ENCODE measurements at regions not wholly inside any gene's neighbourhood (a gene's known extent, or its start where the extent isn't known, plus 50 kb on each side); places are given as distances from the start of the nearest gene placed in this dataset.

DNA sequence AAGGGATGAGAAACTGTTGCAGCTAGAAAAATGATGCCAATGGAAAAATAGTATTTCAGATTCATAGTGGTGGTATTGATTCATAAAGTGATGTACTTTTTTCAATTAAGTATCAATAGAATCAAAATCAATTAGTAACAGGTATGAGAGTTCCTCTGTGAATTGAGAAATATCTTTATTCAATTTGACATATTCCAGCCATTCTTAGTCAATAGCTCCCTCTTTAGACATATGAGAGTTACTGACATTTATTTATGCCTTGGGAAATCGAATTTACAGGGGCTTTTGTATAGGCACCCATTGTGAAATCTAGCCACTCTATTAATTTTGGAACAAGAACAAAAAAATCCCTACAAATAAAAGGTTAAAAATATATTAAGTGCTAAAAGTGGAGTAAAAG is 386.9 kb upstream of the CNTN3 start:
- Histone ChIP-seq H3K9ac (no peak overlapping the region), H2AFZ (ENCODE audit: low read depth) (no peak overlapping the region), H3K27ac (ENCODE audit: low read depth in 2 of 2, low read length in 1 of 2) (no peak overlapping the region), H3K4me3 (ENCODE audit: low read depth in 2 of 2, low read length in 1 of 2) (no peak overlapping the region; a peak in 1 of 4 replicates), H3K9me2 (no peaks in the 10 kb centered on the region), H3K4me1 (ENCODE audit: control insufficient read depth in 1 of 2, insufficient read depth in 2 of 2, low read depth in 1 of 2, low read length in 1 of 2) (no peaks in the 10 kb centered on the region), H3K27me3 (ENCODE audit: insufficient read depth) (no peaks in the 10 kb centered on the region), H3F3A (replicated peaks; ENCODE audit: insufficient read depth) (no peaks in the 10 kb centered on the region), H3K36me3 (replicated peaks in 1 of 2; ENCODE audit: control insufficient read depth in 1 of 2, insufficient read depth in 2 of 2, low read length in 1 of 2) (no peaks in the 10 kb centered on the region), H3K79me2 (ENCODE audit: insufficient read depth) (no peaks in the 10 kb centered on the region), H3K9me3 (no peaks in the 10 kb centered on the region), H3K4me2 (no peak overlapping the region), H4K20me1 (ENCODE audit: insufficient read depth) (no peaks in the 10 kb centered on the region)
- POLR2A ChIA-PET, result no interaction called here
- TF ChIP-seq SMC3 (IDR thresholded peaks at IDR 0.05; ENCODE audit: low read depth, low read length), result peak; percentile 36; the same call in 1 of the 2 replicates
- TF ChIP-seq, protein P1, sequence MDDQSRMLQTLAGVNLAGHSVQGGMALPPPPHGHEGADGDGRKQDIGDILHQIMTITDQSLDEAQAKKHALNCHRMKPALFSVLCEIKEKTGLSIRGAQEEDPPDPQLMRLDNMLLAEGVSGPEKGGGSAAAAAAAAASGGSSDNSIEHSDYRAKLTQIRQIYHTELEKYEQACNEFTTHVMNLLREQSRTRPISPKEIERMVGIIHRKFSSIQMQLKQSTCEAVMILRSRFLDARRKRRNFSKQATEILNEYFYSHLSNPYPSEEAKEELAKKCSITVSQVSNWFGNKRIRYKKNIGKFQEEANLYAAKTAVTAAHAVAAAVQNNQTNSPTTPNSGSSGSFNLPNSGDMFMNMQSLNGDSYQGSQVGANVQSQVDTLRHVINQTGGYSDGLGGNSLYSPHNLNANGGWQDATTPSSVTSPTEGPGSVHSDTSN (IDR thresholded peaks at IDR 0.05), result no peak
- TF ChIP-seq RAD21 (IDR thresholded peaks at IDR 0.05; ENCODE audit: low read length), result peak; percentile 79
- peak; percentile 66 for TF ChIP-seq CTCF (IDR thresholded peaks at IDR 0.05)
- TF ChIP-seq TEAD4 (IDR thresholded peaks at IDR 0.05; ENCODE audit: borderline replicate concordance, insufficient read depth), result no peak
- peak; percentile 47 for DNase-seq
- CTCF ChIA-PET, result interaction anchor here (0.6 to 2.7 kb wide), 28 partner anchors 9 to 1493 kb away, joined by 3 to 26 read pairs (median 3); no protein-coding TSS in a partner anchor
- 0% methylated on average over 1 of the region's 1 CpG for WGBS (ENCODE audit: low lambda C conversion rate)

DNA sequence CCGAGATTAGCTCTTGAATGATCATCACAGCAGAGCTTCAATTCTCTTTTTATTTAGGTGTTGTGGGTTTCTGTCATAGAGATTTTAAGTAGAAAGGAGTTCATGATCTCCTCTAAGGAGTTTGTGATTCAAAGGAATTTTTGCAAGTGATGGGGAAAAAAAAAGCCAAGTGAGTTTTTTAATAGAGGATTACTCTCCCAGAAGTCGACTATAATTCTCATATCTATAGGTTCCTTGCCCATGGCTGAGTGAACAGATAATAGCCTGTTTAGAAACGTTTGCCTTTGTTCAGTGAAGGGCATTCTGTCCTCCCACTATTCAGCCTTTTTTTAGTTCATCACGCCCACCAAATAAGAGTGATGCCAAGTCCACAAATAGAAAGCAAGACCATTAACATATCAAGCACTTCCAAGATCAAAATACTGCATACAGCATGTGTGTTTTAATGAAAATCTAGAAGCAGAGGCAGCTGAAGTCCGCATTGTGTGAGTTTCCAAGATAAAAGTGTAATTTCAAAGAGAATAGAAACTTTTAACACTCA is 398.4 kb upstream of the CNTN3 start:
- Histone ChIP-seq H3K4me2 (no peak overlapping the region), H3K79me2 (ENCODE audit: insufficient read depth) (no peaks in the 10 kb centered on the region), H3K9me2 (no peaks in the 10 kb centered on the region), H3K36me3 (replicated peaks in 1 of 2; ENCODE audit: control insufficient read depth in 1 of 2, insufficient read depth in 2 of 2, low read length in 1 of 2) (no peaks in the 10 kb centered on the region), H3K4me3 (ENCODE audit: low read depth in 2 of 2, low read length in 1 of 2) (no peak overlapping the region), H3K9ac (no peak overlapping the region), H3K4me1 (ENCODE audit: control insufficient read depth in 1 of 2, insufficient read depth in 2 of 2, low read depth in 1 of 2, low read length in 1 of 2) (no peaks in the 10 kb centered on the region), H4K20me1 (ENCODE audit: insufficient read depth) (no peaks in the 10 kb centered on the region), H3K27me3 (ENCODE audit: insufficient read depth) (no peaks in the 10 kb centered on the region), H3F3A (replicated peaks; ENCODE audit: insufficient read depth) (no peaks in the 10 kb centered on the region), H3K9me3 (no peaks in the 10 kb centered on the region), H2AFZ (ENCODE audit: low read depth) (no peak overlapping the region), H3K27ac (ENCODE audit: low read depth in 2 of 2, low read length in 1 of 2) (no peak overlapping the region)
- POLR2A ChIA-PET, result no interaction called here
- no peak for DNase-seq
- TF ChIP-seq EP300 (IDR thresholded peaks at IDR 0.05; ENCODE audit: borderline replicate concordance in 1 of 2, low read depth in 1 of 2, low read length in 1 of 2), result no peak
- TF ChIP-seq TEAD4 (IDR thresholded peaks at IDR 0.05; ENCODE audit: borderline replicate concordance, insufficient read depth), result no peak
- TF ChIP-seq, protein P2, sequence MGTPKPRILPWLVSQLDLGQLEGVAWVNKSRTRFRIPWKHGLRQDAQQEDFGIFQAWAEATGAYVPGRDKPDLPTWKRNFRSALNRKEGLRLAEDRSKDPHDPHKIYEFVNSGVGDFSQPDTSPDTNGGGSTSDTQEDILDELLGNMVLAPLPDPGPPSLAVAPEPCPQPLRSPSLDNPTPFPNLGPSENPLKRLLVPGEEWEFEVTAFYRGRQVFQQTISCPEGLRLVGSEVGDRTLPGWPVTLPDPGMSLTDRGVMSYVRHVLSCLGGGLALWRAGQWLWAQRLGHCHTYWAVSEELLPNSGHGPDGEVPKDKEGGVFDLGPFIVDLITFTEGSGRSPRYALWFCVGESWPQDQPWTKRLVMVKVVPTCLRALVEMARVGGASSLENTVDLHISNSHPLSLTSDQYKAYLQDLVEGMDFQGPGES (IDR thresholded peaks at IDR 0.05; ENCODE audit: low read depth, low read length), result no peak
- TF ChIP-seq USF2 (IDR thresholded peaks at IDR 0.05; ENCODE audit: borderline replicate concordance, low read depth, low read length), result no peak
- TF ChIP-seq NFIC (IDR thresholded peaks at IDR 0.05; ENCODE audit: borderline replicate concordance), result no peak
- no peak for TF ChIP-seq ELF1 (IDR thresholded peaks at IDR 0.05)
- no peak for TF ChIP-seq CTCF (IDR thresholded peaks at IDR 0.05)
- no peak for TF ChIP-seq FOXJ3 (CRISPR knock-in tag; IDR thresholded peaks at IDR 0.05)
- no peak for TF ChIP-seq FOXM1 (IDR thresholded peaks at IDR 0.05; ENCODE audit: low read depth)
- TF ChIP-seq, protein P3, sequence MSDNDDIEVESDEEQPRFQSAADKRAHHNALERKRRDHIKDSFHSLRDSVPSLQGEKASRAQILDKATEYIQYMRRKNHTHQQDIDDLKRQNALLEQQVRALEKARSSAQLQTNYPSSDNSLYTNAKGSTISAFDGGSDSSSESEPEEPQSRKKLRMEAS (IDR thresholded peaks at IDR 0.05; ENCODE audit: low read depth), result no peak
- WGBS (ENCODE audit: low lambda C conversion rate), result 9% methylated on average over 5 of the region's 5 CpGs
- CTCF ChIA-PET, result interaction anchor here (2.1 kb wide), 1 partner anchor 12 kb away, joined by 6 read pairs; no protein-coding TSS in a partner anchor
